ENCODE measurements at regions not wholly inside any gene's neighbourhood (a gene's known extent, or its start where the extent isn't known, plus 50 kb on each side); places are given as distances from the start of the nearest gene placed in this dataset.
"Not testable (repeated sequence)": the region's sequence is repeated elsewhere in the genome, so short reads cannot be mapped to it uniquely, and the experiment has no call there.

DNA sequence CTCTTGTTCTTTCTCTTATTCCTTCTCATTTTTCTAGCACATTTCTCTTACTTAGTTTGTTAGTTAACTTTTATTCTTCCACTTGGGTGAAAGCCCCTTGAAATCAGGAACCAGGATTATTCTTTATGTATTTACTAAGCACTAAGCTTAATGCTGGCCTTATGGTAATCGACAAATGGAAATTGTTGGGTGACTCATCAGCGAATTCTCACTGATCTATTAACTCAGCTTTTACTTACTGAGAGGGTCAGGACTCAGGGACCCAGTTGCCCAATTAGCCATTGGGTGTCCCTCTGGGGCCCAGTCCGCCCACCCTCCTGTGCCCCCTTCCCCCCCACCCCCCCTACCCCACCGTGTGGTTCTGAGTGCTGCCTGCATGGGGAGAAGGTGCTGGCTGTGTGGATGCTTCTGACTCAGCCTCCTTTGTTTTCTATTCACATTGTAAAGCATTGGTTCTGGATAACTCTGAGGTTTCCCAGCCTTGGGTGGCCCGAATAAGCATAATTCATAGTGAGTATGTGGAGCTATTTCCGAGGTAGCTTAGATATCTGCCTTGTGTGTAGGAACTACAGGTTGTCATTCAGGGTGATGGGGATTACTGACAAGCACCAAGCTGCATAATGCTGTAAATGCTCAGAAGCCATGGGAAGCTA lies 240.9 kb downstream of the FGF9 start:
- no peak for DNase-seq (ENCODE audit: low spot score)

- DNase-seq (ENCODE audit: low spot score) = no peak
These were observed 242.1 kb downstream of the FGF9 start for GRCh38 chr13:21913010-21913409.

- DNase-seq (ENCODE audit: low spot score) = no peak
These were observed 246.5 kb downstream of the FGF9 start for GRCh38 chr13:21917086-21918015.

DNA sequence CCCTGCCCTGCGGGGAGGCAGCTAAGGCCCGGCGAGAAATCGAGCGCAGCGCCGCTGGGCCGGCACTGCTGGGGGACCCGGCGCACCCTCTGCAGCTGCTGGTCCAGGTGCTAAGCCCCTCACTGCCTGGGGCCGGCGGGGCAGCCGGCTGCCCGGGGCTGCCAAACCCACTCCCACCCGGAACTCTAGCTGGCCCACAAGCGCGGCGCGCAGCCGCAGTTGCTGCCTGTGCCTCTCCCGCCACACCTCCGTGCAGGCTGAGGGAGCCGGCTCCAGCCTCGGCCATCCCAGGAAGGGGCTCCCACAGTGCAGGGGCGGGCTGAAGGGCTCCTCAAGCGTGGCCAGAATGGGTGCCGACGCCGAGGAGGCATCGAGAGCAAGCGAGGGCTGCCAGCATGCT lies 249.9 kb downstream of the FGF9 start:
- not testable (repeated sequence) for DNase-seq (ENCODE audit: low spot score)

- DNase-seq (ENCODE audit: low spot score) = no peak
These were observed 254.1 kb downstream of the FGF9 start for GRCh38 chr13:21924958-21925357.

GRCh38 chr13:21925720-21926119 lies 254.8 kb downstream of the FGF9 start:
- DNase-seq (ENCODE audit: low spot score) = no peak

- DNase-seq (ENCODE audit: low spot score) = no peak
These were observed 258.5 kb downstream of the FGF9 start for GRCh38 chr13:21929400-21929799.

GRCh38 chr13:21930536-21930935 lies 259.7 kb downstream of the FGF9 start:
- DNase-seq (ENCODE audit: low spot score) = no peak

DNA sequence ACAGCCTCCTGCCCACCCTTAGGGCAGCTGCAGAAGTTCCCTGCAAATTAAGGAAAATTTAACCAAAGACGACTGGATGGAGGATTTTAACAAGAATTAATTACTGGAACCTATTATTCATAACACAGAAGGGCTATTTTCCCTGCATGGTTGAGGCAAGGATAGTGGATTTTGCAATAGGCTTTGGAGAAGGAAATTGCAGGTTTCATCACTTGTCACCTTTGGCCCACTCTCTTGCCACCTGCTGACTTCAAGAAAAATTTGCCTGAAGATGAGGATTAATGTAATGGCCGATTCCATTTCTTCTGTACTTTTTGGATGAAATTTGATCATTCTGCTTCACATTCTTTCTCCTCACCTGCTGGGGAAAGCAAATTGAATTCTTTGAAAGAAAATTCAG lies 261.7 kb downstream of the FGF9 start:
- DNase-seq (ENCODE audit: low spot score) = no peak

DNA sequence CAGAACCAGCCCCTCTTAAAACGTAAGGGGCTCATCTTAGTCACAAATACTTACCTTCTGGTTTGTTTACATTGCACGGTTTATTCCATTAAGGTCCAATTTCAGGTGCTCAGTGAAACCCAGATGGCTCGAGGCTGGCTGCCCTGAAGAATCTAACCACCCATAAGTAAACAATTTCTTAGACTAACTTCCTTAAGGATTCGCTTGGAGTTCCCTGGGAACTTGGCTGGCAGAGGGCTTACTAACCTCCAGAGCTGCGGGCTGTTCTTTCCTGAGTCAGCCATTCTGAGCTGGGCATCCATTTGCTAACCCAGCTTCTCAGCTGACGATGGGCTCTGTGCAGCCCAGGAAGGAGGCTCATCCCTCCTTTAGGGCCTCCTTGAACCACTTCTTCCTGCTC lies 262.1 kb downstream of the FGF9 start:
- DNase-seq (ENCODE audit: low spot score) = no peak

DNA sequence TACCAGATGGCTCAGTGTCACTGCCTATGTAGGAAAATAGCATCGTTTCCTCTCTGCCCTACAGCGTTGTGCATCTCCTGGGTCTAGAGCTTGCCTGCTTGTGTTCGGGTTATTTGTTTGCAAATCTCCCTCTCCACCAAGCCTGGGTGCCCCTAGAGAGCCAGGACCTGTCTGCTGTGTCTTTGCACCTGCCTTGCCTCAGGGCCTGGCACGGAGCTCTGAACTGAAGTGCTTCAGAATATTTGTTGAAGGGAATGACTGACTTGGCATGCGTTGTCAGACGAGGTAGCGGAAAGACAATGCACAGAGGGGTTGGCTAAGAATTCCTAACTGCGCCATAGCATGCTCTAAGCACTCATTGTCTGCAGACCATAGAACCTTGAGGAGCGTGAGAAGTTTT lies 263.4 kb downstream of the FGF9 start:
- DNase-seq (ENCODE audit: low spot score) = no peak

- no peak for DNase-seq (ENCODE audit: low spot score)
These were observed 265.8 kb downstream of the FGF9 start for GRCh38 chr13:21936674-21937073.

DNA sequence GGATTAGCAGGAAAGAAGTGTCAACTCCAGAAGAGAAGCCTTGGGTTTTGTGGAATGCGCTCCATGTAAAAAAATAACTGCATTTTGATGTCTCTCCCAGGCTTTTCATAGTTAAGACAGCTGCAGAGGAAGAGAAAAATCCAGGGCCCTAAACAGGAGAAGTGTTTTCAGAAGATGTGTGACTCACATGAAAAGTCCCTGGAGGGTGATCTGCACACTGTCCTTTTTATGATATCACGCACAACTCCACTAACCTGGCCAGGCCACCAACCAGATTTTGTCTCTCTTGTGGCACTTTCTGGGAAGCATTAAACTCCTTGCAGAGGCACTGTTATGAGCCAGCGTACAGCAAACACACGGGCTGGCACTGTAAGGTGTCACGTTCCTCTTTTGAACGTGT lies 267.3 kb downstream of the FGF9 start:
- no peak for DNase-seq (ENCODE audit: low spot score)

GRCh38 chr13:21938636-21939035 lies 267.8 kb downstream of the FGF9 start:
- no peak for DNase-seq (ENCODE audit: low spot score)

DNA sequence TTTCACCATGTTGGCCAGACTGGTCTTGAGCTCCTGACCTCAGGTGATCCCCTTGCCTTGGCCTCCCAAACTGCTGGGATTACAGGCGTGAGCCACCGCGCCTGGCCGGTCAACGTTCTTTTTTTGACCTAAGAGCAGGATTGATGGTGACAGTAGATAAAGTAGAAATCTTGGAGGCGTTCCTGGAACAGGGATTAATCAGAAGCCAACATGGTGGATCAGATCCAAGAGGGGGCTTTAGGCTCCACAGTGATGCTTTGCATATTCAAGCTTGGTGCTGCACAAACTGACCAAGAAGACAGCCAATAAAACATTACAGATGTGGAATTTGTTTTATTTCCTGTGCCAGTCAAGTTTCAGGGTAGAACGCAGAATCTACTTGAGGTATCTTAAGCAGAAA lies 271.2 kb downstream of the FGF9 start:
- DNase-seq (ENCODE audit: low spot score) = no peak

DNA sequence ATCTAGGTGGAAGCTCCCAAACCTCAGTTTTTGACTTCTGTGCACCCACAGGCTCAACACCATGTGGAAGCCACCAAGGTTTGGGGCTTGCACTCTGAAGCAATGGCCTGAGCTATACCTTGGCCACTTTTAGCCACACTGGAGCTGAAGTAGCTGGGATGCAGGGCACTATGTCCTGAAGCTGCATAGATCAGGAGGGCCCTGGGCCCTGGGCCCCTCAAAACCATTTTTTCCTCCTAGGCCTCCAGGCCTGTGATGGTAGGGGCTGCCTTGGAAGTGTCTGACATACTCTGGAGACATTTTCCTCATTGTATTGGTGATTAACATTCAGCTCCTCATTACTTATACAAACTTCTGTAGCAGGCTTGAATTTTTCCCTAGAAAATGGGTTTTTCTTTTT lies 273.7 kb downstream of the FGF9 start:
- no peak for DNase-seq (ENCODE audit: low spot score)

- no peak for DNase-seq (ENCODE audit: low spot score)
These were observed 274.3 kb downstream of the FGF9 start for GRCh38 chr13:21945195-21945594.

DNA sequence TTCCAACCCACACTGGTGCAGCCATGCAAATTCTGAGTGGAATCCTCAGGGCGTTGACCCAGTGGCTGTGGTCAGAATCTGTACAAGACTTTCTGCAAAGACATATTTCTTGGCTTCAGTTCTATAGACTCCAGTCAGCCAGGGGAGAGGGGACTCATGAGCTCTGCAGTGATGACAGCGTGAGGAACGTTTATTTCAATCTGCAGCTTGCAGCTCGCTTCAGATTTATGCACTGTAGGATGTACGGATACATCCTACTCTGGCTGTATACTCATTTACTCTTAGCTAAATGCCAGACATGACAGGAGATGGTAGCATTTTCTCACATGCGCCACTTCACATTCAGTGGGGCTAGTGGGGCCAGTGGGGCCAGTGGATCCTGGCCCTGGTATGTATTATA lies 276.1 kb downstream of the FGF9 start:
- DNase-seq (ENCODE audit: low spot score) = no peak

- no peak for DNase-seq (ENCODE audit: low spot score)
These were observed 278.0 kb downstream of the FGF9 start for GRCh38 chr13:21948769-21949474.

- no peak for DNase-seq (ENCODE audit: low spot score)
These were observed 279.1 kb downstream of the FGF9 start for GRCh38 chr13:21949818-21950429.

DNA sequence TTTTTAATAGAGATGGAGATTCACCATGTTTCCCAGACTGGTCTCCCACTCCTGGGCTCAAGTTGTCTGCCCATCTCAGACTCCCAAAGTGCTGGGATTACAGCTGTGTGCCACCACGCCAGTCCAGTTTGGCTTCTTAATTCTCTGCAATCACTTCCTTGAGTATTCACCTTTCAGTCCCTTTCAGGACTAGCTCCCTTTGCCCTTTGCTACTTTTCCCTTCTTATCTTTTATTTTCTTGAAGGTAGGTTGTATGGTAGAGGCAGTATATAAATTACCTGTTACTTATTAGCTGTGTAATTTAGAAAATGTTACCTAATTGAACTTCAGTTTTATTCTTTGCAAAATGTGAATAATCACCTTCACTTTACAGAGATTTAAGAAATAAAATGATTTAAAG lies 285.8 kb downstream of the FGF9 start:
- no peak for DNase-seq (ENCODE audit: low spot score)

GRCh38 chr13:21957833-21958232 lies 287.0 kb downstream of the FGF9 start:
- no peak for DNase-seq (ENCODE audit: low spot score)

Data from SK-N-DZ (cell line).